GM10266 (cell line): ENCODE measurements at regions not wholly inside any gene's neighbourhood (a gene's known extent, or its start where the extent isn't known, plus 50 kb on each side); places are given as distances from the start of the nearest gene placed in this dataset.

ENCODE experiments used
- DNase-seq: peaks from one replicate; pipeline ENCODE4 v3.0.0; 2012; ENCODE audit errors: extremely low spot score
- TF ChIP-seq, protein P1 (sequence below): IDR thresholded peaks from 2 replicates; pipeline ENCODE4 v1.5.1; 2012; ENCODE audit warnings: mild to moderate bottlenecking, low read depth; ENCODE audit not compliant: control insufficient read depth, insufficient read depth; ENCODE audit errors: missing control alignments

- DNase-seq = no peak
- TF ChIP-seq, protein P1, sequence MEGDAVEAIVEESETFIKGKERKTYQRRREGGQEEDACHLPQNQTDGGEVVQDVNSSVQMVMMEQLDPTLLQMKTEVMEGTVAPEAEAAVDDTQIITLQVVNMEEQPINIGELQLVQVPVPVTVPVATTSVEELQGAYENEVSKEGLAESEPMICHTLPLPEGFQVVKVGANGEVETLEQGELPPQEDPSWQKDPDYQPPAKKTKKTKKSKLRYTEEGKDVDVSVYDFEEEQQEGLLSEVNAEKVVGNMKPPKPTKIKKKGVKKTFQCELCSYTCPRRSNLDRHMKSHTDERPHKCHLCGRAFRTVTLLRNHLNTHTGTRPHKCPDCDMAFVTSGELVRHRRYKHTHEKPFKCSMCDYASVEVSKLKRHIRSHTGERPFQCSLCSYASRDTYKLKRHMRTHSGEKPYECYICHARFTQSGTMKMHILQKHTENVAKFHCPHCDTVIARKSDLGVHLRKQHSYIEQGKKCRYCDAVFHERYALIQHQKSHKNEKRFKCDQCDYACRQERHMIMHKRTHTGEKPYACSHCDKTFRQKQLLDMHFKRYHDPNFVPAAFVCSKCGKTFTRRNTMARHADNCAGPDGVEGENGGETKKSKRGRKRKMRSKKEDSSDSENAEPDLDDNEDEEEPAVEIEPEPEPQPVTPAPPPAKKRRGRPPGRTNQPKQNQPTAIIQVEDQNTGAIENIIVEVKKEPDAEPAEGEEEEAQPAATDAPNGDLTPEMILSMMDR = no peak
Observed at GRCh38 chr16:76052725-76053124, 224.5 kb upstream of the CNTNAP4 start.

DNA sequence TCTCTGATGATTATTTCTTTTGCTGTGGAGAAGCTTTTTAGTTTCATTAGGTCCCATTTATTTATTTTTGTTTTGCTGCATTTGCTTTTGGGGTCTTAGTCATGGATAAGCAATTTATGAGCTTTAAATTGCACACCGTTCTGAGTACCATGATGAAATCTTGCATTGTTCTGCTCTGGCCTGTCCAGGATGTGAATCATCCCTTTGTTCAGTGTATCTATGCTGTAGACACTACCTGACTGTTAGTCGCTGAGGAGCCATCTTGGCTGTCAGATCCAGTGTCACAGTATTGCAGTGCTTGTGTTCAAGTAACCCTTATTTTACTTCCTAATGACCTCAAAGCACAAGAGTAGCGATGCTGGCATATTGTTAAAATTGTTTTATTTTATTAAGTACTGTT is 218.0 kb upstream of the CNTNAP4 start:
- no peak for DNase-seq
- TF ChIP-seq, protein P1 = no peak

DNA sequence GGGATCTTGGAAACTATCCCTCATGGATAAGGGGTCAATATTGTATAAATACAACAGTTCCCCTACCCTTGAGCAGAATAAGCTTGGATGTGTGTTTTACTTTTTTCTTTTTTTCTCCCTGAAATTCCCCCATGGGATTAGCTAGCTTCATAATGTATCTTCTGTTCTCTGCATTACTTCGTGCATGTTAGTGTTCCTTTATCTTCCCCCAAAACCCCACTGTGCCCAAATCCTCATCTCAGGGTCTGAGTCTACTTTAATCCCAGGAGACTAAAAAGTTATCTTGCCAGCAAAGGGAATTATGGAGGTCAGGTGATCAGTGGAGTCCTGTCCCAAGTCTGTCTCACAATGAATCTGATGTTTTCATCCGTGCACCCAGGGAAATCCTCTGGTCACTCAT is 217.5 kb upstream of the CNTNAP4 start:
- TF ChIP-seq, protein P1 = no peak
- no peak for DNase-seq

GRCh38 chr16:76071690-76072089 is 205.5 kb upstream of the CNTNAP4 start:
- DNase-seq = no peak

GRCh38 chr16:76081967-76082366 is 195.2 kb upstream of the CNTNAP4 start:
- TF ChIP-seq, protein P1 = no peak
- DNase-seq = no peak

More at GRCh38 chr16:76071690-76072089, 205.5 kb upstream of the CNTNAP4 start:
- TF ChIP-seq, protein P1 = no peak

DNA sequence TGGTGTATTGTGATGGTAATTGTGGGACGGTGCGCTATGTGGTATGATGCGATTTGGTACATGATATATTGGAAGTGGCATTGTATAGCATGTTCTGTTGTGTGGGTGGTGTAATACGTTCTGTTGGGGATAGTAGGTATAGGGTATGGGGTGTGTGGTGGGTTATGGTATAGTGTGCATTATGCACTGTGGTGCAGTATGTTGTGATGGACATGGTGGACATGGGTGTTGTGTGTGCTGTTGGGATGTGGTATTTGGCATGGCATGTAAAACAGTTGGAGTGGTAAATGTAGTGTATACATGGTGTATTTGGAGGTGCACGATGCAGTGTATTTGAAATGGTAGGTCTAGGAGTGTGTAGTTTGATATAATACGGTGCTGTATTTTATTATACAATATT is 170.6 kb upstream of the CNTNAP4 start:
- TF ChIP-seq, protein P1 = no peak
- no peak for DNase-seq

DNA sequence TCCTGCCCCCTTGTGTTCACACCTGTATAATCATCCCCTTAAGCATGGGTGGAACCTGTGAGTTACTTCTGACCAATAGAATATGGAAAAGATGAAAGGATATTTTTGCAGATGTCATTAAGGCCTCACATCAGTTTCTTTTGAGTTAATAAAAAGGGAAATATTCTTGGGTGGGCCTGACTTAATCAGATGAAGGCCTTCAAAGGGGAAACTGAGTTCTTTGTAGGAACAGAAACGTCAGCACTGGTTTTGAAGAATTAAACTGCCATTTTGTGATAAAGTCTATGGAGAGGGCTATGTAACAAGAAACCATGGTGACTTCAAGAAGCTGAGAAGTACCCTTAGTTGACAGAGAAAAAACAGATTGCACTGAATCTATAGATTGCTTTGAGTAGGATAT is 168.7 kb upstream of the CNTNAP4 start:
- TF ChIP-seq, protein P1 = no peak

DNA sequence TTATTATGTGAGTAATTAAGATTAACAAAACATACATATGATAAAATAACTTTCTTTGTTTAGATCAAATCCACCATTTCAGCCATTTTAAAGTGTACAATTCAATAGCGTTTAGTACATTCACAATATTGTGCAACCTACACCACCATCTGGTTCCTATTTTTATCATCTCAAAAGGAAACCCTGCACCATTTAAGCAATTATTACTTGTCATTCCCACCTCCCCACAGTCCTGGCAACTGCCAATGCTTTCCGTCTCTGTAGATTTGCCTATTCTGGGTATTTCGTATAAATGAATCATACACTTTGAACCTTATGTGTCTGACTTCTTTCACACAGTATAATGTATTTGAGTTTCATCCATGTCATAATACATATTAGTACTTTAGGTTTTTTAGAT is 162.5 kb upstream of the CNTNAP4 start:
- TF ChIP-seq, protein P1 = no peak
- DNase-seq = no peak

More for the DNA sequence above, 168.7 kb upstream of the CNTNAP4 start:
- DNase-seq = no peak
